DND-41 (cell line): ENCODE measurements at regions not wholly inside any gene's neighbourhood (a gene's known extent, or its start where the extent isn't known, plus 50 kb on each side); places are given as distances from the start of the nearest gene placed in this dataset.

ENCODE experiments used
- CTCF ChIP-seq: IDR thresholded peaks from 2 replicates; pipeline ENCODE4 v1.5.1; 2012; ENCODE audit warnings: borderline replicate concordance, low read length, moderate library complexity, mild to moderate bottlenecking; ENCODE audit not compliant: poor library complexity, severe bottlenecking; ENCODE audit errors: extremely low read depth
- EZH2 ChIP-seq: IDR thresholded peaks from 3 replicates; pipeline ENCODE4 v1.6.1; 2012; ENCODE audit warnings: borderline replicate concordance, low read depth, mild to moderate bottlenecking, moderate library complexity, low read length, inconsistent platforms; ENCODE audit not compliant: severe bottlenecking

DNA sequence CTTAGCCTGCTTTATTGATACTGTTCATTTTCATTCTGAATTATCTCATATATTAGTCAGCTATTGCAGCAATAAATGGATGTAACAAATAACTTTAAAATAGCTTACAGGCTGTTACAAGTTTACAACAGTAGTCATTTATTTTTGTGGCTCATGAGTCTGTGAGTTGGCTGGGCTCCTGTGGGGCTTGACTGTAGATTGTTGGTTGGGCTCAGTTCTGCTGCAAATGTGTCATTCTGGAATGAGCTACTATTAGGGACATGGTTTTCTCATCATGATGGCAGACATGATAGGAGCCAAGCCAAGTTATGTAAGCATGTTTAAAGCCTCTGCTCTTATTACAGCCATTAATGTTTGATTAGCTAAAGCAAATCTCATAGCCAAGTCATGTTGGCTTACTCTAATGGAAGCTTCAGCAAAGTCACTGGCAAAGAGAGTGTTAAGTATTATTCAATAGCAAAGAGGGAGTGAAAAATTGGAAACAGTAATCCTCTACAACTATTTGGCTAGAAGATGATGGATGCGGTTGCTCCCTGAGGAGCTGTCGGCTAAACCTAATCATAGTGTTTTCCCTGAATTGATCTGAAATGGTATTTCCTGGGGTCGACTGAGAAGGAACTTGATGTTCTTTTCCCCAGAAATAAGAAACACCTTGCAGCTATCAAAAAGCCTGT is 391.3 kb downstream of the TDRD3 start:
- TF ChIP-seq CTCF: no peak
- TF ChIP-seq EZH2: no peak
